ENCODE measurements at regions not wholly inside any gene's neighbourhood (a gene's known extent, or its start where the extent isn't known, plus 50 kb on each side); places are given as distances from the start of the nearest gene placed in this dataset.
"Not testable (repeated sequence)": the region's sequence is repeated elsewhere in the genome, so short reads cannot be mapped to it uniquely, and the experiment has no call there.

- DNase-seq, result no peak
Observed at GRCh38 chr6:74757813-74758212, 448.0 kb downstream of the COL12A1 start.

- no peak for DNase-seq
Observed at GRCh38 chr6:74756923-74757322, 448.9 kb downstream of the COL12A1 start.

DNA sequence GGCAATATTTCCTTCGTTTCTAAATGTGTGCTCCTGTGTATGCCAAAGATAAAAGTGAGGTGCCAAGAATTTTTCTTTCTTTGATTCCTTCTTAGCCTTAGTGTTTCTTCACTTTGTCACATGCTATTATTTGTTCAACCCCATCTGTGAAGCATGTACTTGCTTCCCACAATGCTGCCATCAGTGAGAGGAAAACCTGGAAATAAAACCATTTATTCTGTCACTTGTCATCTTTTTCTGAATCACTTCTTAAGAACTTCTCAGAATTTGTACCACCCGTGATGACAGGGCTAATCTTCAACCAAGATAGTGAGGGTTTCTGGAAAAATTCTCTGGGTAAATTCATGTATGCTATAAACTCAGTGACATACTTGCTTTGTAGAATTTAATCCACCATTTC, 450.1 kb downstream of the COL12A1 start:
- no peak for DNase-seq

DNA sequence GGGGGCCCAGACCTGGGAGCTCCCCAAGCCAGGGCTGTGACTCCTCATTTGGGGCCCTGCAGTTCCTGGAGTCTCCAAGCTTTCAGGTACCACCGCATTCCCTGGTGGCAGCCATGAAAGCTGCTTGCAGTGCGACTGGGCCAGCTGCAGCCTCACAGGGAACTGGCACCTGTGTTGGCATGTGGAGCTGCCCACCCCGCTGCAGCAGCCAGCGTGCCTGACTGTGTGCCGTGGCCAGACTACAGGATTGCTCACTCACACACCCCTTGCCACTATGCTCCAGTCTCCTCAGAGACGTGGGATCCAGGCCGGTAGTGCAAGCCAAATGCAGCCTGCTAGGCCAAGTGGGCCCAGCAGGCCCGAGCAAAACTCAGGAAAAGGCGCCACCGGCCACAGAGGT, 450.7 kb downstream of the COL12A1 start:
- no peak for DNase-seq

DNA sequence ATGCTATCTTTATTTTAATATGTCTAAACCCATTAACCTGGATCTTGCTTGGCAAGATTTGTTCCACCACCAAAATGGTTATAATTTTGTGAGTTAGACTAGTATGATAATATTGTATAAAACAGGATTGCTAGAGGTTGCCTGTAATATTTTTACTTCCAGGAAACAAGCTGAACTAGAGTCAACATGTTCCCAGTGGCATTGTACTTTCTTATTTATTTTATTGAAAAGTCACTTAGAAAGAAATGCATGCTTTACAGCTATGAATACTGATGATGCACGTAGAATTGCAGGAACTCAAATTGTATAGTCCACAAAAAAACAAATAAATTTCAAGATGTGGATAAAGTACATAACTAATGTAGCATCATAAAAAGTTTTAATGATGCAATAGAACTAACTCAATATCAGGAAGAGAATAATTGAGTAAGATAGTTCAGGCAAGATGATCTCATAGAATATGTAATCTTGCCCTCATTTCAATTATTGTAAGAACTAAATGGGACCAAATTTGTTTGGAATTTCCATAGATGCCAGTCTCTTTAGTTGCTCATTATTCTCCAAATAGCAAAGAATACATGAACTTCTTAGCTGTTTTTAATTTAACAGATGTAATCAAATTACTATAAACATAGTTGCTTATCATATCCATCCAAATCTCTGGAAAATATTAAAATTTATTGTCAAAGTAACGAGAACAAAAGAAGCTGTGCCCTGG, 451.8 kb downstream of the COL12A1 start:
- DNase-seq, result no peak

DNA sequence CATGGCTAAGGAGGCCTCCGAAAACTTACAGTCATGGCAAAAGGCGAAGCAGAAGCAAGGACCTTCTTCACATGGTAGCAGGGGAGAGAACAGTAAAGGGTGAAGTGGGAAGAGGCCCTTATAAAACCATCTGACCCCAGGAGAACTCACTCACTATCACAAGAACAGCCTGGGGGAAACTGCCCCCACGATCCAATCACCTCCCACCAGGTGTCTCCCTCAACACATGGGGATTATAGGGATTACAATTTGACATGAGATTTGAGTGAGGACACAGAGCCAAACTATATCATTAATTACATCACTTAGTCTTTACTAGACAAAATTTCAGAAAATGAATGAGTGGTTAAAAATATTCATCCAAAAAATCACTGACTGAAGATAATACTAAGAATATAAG, 453.6 kb downstream of the COL12A1 start:
- DNase-seq, result no peak

DNA sequence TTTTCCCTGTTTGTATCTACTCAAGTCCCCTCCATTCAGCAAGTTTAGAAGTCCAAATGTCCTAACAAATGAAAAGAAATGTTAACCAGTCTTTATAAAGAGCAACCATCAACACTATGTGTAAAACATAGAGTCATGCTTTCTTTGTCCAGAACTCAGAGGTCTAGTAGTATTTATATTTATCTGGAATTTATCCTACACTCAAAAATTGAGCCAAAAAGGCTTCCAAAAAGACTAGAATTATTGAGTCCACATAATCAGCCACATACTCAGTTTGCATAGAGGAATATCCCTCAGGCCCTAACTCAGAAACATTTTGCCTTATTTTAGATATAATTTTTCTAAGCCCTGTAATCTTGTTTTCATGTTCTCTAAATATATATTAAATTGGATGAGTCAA, 455.0 kb downstream of the COL12A1 start:
- DNase-seq, result no peak

GRCh38 chr6:74749211-74750147, 456.4 kb downstream of the COL12A1 start:
- DNase-seq, result no peak

DNA sequence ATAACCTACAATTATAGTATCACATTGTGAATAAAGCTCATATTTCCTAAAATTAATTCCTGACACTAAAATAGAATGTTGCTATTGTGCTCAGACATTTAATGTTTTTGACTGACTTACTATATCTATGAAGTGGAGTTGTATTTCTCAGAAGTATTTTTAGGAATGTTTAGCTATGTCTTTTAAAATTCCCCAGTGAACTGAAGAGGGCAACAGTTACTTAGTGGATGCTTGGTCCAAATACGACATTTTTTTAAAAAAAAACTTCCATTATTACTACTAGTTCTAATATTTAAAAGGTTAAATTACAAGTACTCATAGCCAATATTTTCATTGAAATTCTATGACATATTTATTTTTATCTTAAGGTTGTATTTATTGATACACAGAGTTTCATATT, 460.2 kb downstream of the COL12A1 start:
- no peak for DNase-seq

DNA sequence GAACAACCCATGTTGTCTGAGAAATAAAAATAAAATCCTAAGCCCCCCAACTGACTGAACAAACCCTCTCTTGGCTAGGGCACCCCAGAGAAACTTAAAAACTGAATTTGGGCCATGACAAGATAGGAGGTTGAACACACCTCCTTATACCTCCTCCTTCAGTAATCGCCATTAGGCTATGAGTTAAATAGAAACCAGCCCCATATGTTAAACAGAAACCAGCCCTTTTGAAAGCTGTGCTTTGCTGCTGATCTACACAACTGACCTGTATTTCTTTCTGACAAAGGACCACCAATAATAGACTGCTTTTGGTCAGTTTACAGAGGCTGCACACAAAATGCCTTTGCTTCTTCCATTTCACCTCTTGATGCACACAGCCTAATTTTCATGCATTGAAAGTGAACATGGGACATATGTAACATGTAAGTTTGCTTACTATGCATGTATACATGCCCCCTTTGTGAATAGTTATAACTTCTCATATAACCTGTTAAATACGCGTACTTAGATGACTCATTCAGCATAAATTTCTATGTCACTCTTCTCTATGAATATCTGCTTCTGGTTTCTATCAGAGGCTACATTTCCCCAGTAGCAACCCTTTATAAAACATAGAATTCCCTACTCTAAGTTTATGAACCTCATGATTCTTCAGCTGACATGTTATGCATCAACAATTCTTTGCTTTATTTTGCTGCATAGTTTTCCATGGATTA, 462.9 kb downstream of the COL12A1 start:
- no peak for DNase-seq

- DNase-seq, result no peak
Observed at GRCh38 chr6:74741646-74742045, 464.2 kb downstream of the COL12A1 start.

- DNase-seq, result no peak
Observed at GRCh38 chr6:74735304-74735703, 470.5 kb downstream of the COL12A1 start.

DNA sequence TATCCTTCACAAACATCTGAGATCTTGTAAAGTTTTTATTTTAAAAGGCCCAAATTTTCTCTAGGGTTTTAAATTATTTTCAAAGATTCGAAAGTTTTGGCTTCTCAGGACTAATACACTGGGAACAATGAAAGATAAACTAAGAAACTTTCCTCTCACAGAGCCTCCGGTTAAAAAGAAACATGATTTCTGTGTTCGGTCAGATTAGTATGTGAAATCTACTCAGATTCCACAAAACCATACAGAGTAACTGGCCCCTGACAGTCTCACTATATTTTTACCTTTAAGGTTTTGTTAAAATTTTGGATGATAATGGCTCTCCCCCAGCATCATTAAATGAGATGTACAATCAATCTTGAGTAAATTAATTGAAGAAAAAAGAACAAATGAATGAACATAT, 471.0 kb downstream of the COL12A1 start:
- no peak for DNase-seq

DNA sequence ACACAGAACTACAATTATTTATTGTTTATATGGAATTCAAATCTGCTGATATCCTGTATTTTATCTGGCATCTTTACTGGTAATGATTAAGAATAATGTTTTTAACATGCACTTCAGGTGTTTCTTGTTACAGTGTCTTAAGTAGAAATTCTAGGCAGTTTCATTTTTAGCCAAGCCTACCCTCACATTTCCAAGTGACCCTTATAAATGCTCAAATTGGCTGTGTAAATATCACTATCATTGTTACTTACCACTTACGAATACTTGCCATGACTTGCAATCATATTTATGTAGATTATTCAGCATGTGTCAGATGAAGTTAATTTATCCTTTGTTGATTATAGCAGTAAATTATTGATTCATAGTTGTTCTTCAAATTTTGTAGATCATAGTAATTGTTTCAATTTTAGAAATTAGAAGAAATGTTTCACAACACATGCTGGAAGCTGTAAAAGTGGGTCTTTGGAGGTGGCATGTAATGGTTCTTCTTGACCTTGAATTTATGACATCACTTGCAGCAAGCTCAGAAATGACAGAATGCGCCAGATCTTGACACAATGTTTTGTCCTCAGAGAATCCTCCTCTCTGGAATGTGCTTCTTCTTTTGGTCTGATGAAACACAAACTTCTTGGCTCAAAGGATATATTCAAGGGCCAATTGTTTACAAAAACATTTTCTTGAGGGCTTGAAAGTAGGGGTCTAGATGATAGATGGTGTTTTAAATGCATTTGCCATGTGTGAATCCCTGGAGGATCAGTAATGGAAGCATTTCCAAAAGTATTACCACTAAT, 471.8 kb downstream of the COL12A1 start:
- no peak for DNase-seq

GRCh38 chr6:74731931-74732330, 473.9 kb downstream of the COL12A1 start:
- DNase-seq, result no peak

DNA sequence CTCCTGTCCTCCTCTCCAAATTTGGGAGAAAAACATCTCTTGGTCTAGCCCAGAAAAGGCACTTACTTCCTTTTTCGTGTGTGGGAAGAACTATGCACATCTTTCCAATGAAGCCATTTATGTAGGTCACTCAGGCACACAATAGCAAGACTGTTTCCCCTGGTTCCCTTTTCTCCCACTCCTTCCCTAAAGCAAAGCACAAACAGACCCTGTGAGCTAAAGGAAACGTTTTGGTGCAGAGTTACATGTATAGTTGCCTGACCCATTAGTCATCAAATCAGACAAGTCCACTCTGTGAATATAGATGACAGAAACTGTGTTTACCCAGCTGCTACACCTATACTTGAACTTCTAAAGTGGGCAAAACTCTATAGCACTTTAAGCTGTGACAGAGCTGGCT, 474.6 kb downstream of the COL12A1 start:
- peak; percentile 13 for DNase-seq

DNA sequence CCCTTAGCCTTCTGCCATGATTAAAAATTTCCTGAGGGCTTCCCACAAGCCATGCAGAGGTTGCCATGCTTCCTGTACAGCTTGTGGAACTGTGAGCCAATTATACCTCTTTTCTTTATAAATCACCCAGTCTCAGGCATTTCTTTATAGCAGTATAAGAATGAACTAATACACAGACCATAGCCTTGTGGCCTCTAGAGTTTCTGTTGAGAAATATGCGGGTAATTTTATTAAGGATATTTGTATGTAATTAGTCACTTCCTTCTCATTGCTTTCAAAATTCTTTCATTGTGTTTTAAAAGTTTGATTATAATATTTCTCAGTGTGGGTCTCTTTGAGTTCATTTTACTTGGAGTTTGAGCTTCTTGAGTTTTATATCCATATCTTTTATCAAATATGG, 484.9 kb downstream of the COL12A1 start:
- no peak for DNase-seq

DNA sequence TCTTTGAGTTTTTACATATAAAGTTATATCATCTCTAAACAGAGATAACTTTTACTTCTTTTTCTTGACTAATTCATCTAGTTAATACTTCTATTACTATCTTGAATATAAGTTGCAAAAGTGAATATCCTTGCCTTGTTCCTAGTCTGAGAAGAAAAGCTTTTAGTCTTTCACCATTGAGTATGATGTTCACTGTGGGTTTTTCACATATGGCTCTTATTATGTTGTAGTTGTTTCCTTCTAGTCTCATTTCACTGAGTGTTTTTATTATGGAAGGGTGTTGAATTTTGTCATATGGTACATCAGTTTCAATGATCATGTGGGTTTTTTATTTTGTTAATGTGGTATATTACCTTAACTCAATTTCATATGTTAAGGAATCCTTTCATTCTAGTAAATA, 488.3 kb downstream of the COL12A1 start:
- DNase-seq, result no peak

DNA sequence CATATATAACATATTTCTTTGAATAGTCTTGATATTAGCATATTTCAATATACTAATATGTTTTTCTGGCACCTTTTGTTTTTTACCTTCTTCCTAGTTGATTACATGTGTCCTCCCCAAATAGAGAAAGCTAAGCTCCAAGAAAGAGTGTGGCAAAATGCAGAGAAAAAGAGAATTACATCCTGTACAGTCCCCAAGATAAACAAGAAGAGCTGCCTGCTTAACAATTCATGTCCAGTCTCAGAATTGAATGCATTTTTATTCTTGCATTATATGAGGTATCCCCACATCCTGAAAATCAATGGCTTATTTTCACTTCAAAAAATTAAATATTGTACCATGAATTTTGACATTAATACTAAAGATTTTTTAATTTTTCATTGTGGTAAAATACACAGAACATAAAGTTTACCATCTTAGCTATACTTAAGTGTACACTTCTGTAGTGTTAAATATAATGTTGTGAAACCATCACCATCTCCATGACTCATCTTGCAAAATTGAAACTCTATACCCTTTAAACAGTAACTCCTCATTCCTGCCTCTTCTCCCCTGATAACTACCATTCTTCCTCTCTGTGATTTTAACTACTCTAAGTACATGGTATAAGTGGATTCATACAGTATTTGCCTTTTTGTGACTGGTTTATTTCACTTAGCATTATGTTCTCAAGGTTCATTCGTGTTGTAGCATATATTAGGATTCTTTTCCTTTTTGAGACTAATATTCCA, 490.3 kb downstream of the COL12A1 start:
- no peak for DNase-seq

DNA sequence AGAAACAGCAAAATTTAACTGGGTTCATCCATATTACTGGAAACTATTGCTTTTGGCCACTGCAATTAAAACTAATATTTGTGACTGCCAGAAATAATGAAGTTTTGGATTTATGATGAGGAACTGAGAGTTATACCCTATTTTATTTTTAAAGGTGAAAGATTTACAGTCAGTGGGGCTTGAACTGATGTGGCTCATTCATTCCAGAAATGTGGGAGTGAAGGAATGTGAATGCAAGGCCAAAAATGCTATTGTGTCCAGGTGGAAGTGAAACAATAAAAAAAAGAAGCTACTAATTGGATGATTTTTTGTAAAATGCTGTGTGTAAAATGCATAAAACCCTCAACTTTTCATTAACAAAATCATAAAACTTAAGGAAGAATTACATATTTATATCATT, 491.9 kb downstream of the COL12A1 start:
- DNase-seq, result no peak

DNA sequence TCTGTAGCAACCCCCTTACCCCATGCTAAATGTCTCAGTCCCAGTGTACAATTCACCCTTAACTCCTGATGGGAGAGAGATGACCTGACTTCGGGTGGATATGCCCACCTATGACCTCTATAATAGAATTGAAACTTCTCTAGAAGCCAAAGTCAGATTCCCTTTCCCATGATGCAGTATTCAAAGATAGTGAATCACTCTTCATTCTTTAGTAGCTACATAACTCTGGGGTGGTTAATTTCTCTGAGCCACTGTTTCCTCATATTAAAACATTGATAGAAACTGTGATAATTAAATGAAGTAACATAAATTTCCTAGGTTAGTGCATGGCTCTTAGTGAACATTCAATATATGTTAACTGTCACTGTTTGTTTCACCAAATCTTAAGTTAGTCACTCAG, 500.4 kb downstream of the COL12A1 start:
- DNase-seq, result no peak

- DNase-seq, result not testable (repeated sequence)
Observed at GRCh38 chr6:74704540-74704939, 501.3 kb downstream of the COL12A1 start.

Measured in NCI-H748 treated with DMSO at 0.1 percent for 48 hours (cell line).